Adrenal gland (tissue), 9 donors: ENCODE measurements at regions not wholly inside any gene's neighbourhood (a gene's known extent, or its start where the extent isn't known, plus 50 kb on each side); places are given as distances from the start of the nearest gene placed in this dataset.

ENCODE experiments used
- DNase-seq, 7 donors: peaks; one replicate each; pipeline ENCODE4 v3.0.0-alpha.2; 2019 to 2020
- H3K27ac ChIP-seq, 5 donors: fragments of 200-600 bp; sonication (generic) in 4 of 5; 1 replicate in 3 of 5; 2 replicates in 2 of 5; pipeline versions ENCODE4 v1.5.1 to v1.8.0; 2016 to 2020; ENCODE audit warnings: mild to moderate bottlenecking in 1 of 5
- H3K27me3 ChIP-seq: fragments of 200-600 bp; 2 replicates; pipeline ENCODE4 v1.8.0; 2021
- H3K36me3 ChIP-seq, 2 donors: fragments of 200-600 bp; replicated peaks in 1 of 2; 1 replicate in 1 of 2; 2 replicates in 1 of 2; pipeline versions ENCODE4 v1.5.1 to v1.8.0; 2018 to 2022
- H3K4me1 ChIP-seq, 2 donors: fragments of 200-600 bp; replicated peaks in 1 of 2; 1 replicate in 1 of 2; 2 replicates in 1 of 2; pipeline versions ENCODE4 v1.5.1 to v1.8.0; 2018 to 2021
- H3K4me3 ChIP-seq, 4 donors: fragments of 200-600 bp; sonication (generic) in 3 of 4; one replicate each; pipeline ENCODE4 v1.5.1; 2016 to 2018
- H3K9me3 ChIP-seq, 3 donors: fragments of 200-600 bp; sonication (generic) in 1 of 3; replicated peaks in 1 of 3; 1 replicate in 2 of 3; 2 replicates in 1 of 3; pipeline versions ENCODE4 v1.5.1 to v1.8.0; 2016 to 2021
- CTCF ChIP-seq, 6 experiments: fragments of 450-650 bp in 4 of 6; fragments of 200-600 bp in 2 of 6; sonication (generic) in 1 of 6; IDR thresholded peaks; 1 replicate in 5 of 6; 2 replicates in 1 of 6; pipeline versions ENCODE4 v1.5.1 to v1.8.0; 2016 to 2021; ENCODE audit warnings: antibody characterized with exemption in 6 of 6, mild to moderate bottlenecking in 2 of 6, moderate library complexity in 1 of 6
- POLR2A ChIP-seq, 2 donors: fragments of 450-650 bp; IDR thresholded peaks; one replicate each; pipeline ENCODE4 v1.6.1; 2017; ENCODE audit warnings: antibody characterized with exemption in 2 of 2, mild to moderate bottlenecking in 2 of 2, moderate library complexity in 1 of 2
- WGBS, 4 donors: extraction: QIAGEN DNeasy Blood & Tissue Kit in 2 of 4; methylation state at CpG; one replicate each; pipeline versions ENCODE4 v1.1.5 to v1.1.7; 2013 to 2017; 5-methylcytosine and 5-hydroxymethylcytosine counted together
- intact Hi-C, 2 donors: fragments of 100-400 bp; cut with DNase I; formaldehyde crosslinking; loops; one replicate each; pipeline versions ENCODE4 v1.14.1 to v1.15.0; 2022 to 2023
- donor health status: healthy with polysubstance abuse.
- donor health status: Bipolar disorder and iron deficiency.
- donor health status: DM: yes; HTN: yes; CAD: no.
- donor health status: DM: no; HTN: no; CAD: no.
- donor health status: DM: no; HTN: no; CAD: no.

GRCh38 chr7:120185940-120186682 lies 86.9 kb upstream of the KCND2 start:
- intact Hi-C loops = no loop called here
- Histone ChIP-seq H3K9me3 (no peaks in the 10 kb centered on the region), H3K36me3 (no peaks in the 10 kb centered on the region), H3K4me3 (no peak overlapping the region), H3K27me3 (no peaks in the 10 kb centered on the region), H3K4me1 (no peaks in the 10 kb centered on the region), H3K27ac (no peak overlapping the region)
- DNase-seq = no peak
- no peak for TF ChIP-seq CTCF (IDR thresholded peaks at IDR 0.05)
- no peak for TF ChIP-seq POLR2A (IDR thresholded peaks at IDR 0.05)
- WGBS, 4 donors = 70 to 73% (median 72%) methylated on average over 3 of the region's 3 CpGs

DNA sequence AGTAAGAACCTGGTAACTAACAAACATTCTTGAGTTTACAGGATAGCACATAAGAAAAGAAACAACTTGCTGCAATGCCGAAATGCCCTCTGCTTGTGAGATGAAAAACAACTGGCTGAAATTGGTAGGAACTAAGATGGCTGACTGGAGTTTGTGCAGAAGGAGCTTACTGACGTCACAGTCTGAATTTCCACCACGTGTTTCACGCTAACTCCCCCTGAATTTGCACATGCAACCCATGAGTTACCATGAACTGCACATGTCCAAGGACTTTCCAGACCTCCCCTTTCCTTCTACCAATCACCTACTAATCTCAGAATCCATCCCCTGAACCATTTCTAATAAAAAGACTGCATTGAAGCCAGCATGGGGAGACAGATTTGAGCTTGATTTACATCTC lies 86.3 kb upstream of the KCND2 start:
- Histone ChIP-seq H3K4me1 (no peaks in the 10 kb centered on the region), H3K27ac (no peak overlapping the region), H3K4me3 (no peak overlapping the region), H3K9me3 (no peaks in the 10 kb centered on the region), H3K36me3 (no peaks in the 10 kb centered on the region), H3K27me3 (no peaks in the 10 kb centered on the region)
- TF ChIP-seq POLR2A (IDR thresholded peaks at IDR 0.05) (no peak), CTCF (IDR thresholded peaks at IDR 0.05) (no peak)
- no peak for DNase-seq
- intact Hi-C loops = no loop called here
- WGBS, 4 donors = 83 to 87% (median 84%) methylated on average over 4 of the region's 4 CpGs

DNA sequence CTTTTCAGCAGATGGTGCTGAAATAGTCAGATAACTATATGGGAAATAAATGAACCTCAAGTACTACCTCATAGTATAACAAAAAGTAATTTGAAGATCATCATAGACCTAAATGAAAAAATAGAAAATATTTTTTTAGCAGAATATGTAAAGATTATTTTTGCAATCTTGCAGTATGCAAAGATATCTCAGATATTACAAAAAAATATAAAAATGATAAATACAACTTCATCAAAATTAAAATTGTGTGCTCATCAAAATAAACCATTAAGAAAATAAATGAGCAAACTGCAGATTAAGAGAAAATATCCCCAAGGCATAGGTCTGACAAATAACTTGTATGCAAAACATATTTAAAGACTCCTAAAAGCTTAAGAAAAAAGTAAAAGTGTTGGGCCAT lies 83.4 kb upstream of the KCND2 start:
- H3K27ac ChIP-seq = no peak overlapping the region
- no peaks in the 10 kb centered on the region for H3K4me1 ChIP-seq
- no peaks in the 10 kb centered on the region for H3K9me3 ChIP-seq
- H3K4me3 ChIP-seq = no peak overlapping the region
- no peak for DNase-seq
- H3K36me3 ChIP-seq = no peaks in the 10 kb centered on the region
- intact Hi-C loops = no loop called here
- TF ChIP-seq CTCF (IDR thresholded peaks at IDR 0.05) = no peak
- no peak for TF ChIP-seq POLR2A (IDR thresholded peaks at IDR 0.05)
- H3K27me3 ChIP-seq = no peaks in the 10 kb centered on the region

GRCh38 chr7:120190109-120190508 lies 82.9 kb upstream of the KCND2 start:
- TF ChIP-seq CTCF (IDR thresholded peaks at IDR 0.05) (no peak), POLR2A (IDR thresholded peaks at IDR 0.05) (no peak)
- intact Hi-C loops = no loop called here

More at GRCh38 chr7:120190109-120190508, 82.9 kb upstream of the KCND2 start:
- DNase-seq = no peak
- Histone ChIP-seq H3K36me3 (no peaks in the 10 kb centered on the region), H3K27me3 (no peaks in the 10 kb centered on the region), H3K27ac (no peak overlapping the region), H3K9me3 (no peaks in the 10 kb centered on the region), H3K4me1 (no peaks in the 10 kb centered on the region), H3K4me3 (no peak overlapping the region)
